ENCODE measurements at regions not wholly inside any gene's neighbourhood (a gene's known extent, or its start where the extent isn't known, plus 50 kb on each side); places are given as distances from the start of the nearest gene placed in this dataset.

DNA sequence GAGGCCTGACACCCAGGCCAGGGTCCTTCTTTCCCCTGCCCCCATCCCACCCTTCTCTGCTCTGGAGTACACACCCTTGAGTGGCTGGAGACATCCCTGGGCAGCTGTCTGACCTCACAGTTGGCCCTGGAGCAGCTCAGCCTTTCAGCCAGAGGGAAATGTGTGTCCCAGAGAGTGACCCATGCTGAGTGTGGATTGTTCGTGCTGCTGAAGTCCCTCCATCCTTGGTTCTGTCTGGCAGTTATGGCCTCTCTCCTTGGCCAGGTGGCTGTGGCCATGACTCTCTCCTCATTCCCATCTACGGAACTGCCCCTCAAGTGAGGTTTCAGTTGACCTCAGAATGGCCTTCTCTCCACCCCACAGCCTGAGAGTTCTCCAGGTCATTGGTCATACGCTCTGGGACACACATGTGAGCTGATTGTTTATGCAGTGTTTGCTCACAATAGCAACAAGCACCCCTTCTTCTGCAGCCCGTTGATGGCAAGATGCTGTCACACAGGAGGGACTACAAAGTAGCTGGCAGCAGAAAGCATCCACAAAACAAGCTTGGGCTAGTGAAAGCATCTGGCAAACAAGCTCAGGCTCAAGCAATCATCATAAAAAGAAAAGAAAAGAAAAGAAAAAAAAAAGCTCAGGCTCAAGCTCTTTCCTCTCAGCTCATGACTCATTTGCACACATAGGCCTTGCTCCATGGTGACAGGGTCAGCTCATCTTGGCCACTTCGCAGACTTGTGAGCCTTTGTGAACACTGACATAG lies 55.3 kb upstream of the ITGA11 start:
- Histone ChIP-seq H3K79me2 (ENCODE audit: control insufficient read depth, insufficient read depth, low read length) (no peaks in the 10 kb centered on the region), H3K9me1 (replicated peaks; ENCODE audit: control insufficient read depth, extremely low read depth, insufficient read depth, low read length) (no peaks in the 10 kb centered on the region), H3K4me1 (ENCODE audit: control insufficient read depth, extremely low read depth, insufficient read depth, low read length) (no peaks in the 10 kb centered on the region), H3K4me2 (ENCODE audit: insufficient read depth, low read length) (no peak overlapping the region), H3K27me3 (ENCODE audit: control insufficient read depth in 2 of 2, insufficient read depth in 2 of 2, low read length in 2 of 2) (peaks cover 8 to 14% of the 10 kb centered on the region in 2 experiments), H2AFZ (ENCODE audit: low read depth, low read length) (no peak overlapping the region), H3K36me3 (ENCODE audit: control insufficient read depth in 2 of 2, extremely low read depth in 1 of 2, insufficient read depth in 2 of 2, low read length in 2 of 2) (no peaks in the 10 kb centered on the region), H3K4me3 (replicated peaks in 1 of 3; ENCODE audit: insufficient read depth in 1 of 3, low read depth in 1 of 3, low read length in 3 of 3) (no peak overlapping the region), H3K9me3 (replicated peaks; ENCODE audit: control insufficient read depth, insufficient read depth, low read length) (no peaks in the 10 kb centered on the region), H4K20me1 (replicated peaks; ENCODE audit: control insufficient read depth, extremely low read depth, insufficient read depth, low read length) (no peaks in the 10 kb centered on the region), H3K9ac (replicated peaks; ENCODE audit: extremely low read depth, insufficient read depth, low read length) (no peak overlapping the region), H3K27ac (ENCODE audit: insufficient read depth, low read depth, low read length) (no peak overlapping the region)
- ChIA-PET POLR2A (no interaction called here), CTCF (interaction anchor here (0.6 to 2.0 kb wide), 4 partner anchors 63 to 234 kb away, joined by 3 to 7 read pairs (median 3); no protein-coding TSS in a partner anchor)
- FAIRE-seq (no peak), DNase-seq (ENCODE audit: low read depth, low spot score) (no peak)
- dilution Hi-C loops (cut with MboI; ENCODE audit: extremely low pct_ligation_motif_present, low sequenced_read_pairs) = no loop called here
- intact Hi-C loops (cut with micrococcal nuclease) = no loop called here
- no TSS peak for BruUV-seq (replicated peaks)
- TF ChIP-seq EZH2 (IDR thresholded peaks at IDR 0.05; ENCODE audit: borderline replicate concordance, low read depth, low read length, severe bottlenecking) (no peak), MYC (IDR thresholded peaks at IDR 0.05; ENCODE audit: low read depth, low read length) (no peak), GATA2 (IDR thresholded peaks at IDR 0.05; ENCODE audit: insufficient read depth, insufficient read length, low read depth, low read length) (no peak), JUN (IDR thresholded peaks at IDR 0.05; ENCODE audit: borderline replicate concordance, insufficient read depth, insufficient read length, low read depth) (no peak), FOS (IDR thresholded peaks at IDR 0.05; ENCODE audit: borderline replicate concordance, insufficient read depth, low read length) (no peak), POLR2A (IDR thresholded peaks at IDR 0.05; ENCODE audit: low read depth, low read length) (no peak)
- TF ChIP-seq, protein P1, sequence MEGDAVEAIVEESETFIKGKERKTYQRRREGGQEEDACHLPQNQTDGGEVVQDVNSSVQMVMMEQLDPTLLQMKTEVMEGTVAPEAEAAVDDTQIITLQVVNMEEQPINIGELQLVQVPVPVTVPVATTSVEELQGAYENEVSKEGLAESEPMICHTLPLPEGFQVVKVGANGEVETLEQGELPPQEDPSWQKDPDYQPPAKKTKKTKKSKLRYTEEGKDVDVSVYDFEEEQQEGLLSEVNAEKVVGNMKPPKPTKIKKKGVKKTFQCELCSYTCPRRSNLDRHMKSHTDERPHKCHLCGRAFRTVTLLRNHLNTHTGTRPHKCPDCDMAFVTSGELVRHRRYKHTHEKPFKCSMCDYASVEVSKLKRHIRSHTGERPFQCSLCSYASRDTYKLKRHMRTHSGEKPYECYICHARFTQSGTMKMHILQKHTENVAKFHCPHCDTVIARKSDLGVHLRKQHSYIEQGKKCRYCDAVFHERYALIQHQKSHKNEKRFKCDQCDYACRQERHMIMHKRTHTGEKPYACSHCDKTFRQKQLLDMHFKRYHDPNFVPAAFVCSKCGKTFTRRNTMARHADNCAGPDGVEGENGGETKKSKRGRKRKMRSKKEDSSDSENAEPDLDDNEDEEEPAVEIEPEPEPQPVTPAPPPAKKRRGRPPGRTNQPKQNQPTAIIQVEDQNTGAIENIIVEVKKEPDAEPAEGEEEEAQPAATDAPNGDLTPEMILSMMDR (IDR thresholded peaks at IDR 0.05; ENCODE audit: extremely low read depth in 1 of 2, insufficient read depth in 1 of 2, low read depth in 1 of 2, low read length in 2 of 2) = no peak
- TF ChIP-seq, protein P2, sequence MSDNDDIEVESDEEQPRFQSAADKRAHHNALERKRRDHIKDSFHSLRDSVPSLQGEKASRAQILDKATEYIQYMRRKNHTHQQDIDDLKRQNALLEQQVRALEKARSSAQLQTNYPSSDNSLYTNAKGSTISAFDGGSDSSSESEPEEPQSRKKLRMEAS (IDR thresholded peaks at IDR 0.05; ENCODE audit: insufficient read depth, insufficient read length) = no peak

Data from endothelial cell of umbilical vein (primary cell).